NCI-H2196 treated with DMSO at 0.1 percent for 48 hours (cell line): ENCODE measurements at regions not wholly inside any gene's neighbourhood (a gene's known extent, or its start where the extent isn't known, plus 50 kb on each side); places are given as distances from the start of the nearest gene placed in this dataset.
"Not testable (repeated sequence)": the region's sequence is repeated elsewhere in the genome, so short reads cannot be mapped to it uniquely, and the experiment has no call there.

Experiments
- DNase-seq: peaks from one replicate; lab custom pipeline; 2025; ENCODE audit not compliant: unreplicated experiment; lab: John Stamatoyannopoulos, UW

DNA sequence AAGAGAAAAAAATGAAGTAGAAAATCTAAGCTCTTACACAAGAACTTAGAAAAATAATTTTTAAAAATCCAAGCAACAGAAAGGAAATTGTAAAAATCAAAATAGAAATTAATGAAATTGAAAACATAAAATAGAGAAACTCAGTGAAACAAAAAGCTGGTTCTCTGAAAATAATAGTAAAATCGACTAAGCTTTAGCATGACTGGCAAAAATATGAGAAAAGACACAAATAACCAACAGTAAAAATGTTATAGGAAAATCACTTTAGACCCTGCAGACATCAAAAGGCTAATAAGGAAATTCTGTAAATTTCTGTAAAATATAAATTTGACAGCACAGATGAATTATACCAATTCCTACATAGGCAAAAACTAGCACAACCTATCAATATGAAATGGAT is 768.9 kb upstream of the LRRTM1 start:
- DNase-seq, result no peak

DNA sequence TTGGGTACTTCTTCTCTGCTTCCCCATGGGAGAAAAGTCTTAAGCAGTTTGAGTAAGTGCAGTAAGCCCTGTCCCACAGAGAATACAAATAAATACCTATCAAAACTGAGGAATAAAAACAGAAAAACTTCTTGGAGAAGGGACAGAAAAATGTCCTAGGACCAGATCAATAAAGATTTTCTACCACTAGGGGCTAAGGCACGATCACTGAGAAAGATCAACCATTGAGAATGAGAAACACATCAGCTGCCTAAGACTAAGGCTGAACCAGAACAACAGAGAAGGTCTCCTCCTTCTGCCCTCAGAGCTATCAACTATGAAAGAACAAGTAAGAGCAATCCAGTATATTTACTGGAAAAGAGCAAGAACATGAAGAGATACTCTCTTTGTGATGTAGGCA is 763.6 kb upstream of the LRRTM1 start:
- DNase-seq, result no peak

DNA sequence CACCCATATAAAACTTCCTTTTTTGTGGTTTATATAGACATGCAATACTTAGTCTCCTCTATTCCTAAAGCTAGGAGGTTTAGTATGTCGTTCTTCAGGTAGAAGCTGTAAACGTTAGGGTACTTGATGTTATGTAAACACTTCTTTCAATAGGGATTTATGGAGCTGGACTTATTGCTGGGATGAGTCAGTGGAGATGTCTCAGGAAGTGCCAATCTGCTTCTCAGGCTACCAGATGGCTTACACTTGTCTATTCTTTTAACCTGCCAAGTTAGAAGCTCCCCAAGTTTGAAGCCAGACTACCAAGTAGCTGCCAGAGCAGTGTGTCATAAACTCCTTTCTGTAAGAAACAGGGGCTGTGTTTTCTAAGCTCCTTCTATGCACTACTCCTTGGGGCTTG is 756.5 kb upstream of the LRRTM1 start:
- no peak for DNase-seq

DNA sequence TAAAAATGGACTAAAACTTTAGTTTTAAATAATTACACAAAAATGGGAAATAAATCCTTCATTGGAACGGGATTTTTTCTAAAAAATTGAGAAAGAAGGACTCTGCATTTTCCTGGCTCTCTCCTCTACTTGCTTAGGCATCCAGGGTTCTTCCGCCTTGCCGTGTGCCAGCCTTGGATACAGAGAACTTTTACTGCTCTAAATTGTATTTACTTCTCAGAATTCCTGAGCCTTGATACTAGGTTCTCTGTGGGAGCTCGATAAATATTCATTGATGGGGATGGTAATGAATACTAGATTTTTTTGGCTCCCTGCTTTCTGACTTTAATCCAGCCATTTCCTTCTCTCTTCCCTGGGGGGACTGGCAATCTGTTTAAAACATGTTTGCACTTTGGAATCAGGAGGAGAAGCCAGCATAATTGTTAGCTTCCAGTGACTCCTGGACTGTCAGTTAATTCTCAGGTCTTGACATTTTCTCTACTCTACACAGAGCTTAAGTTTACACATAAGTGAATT is 746.1 kb upstream of the LRRTM1 start:
- DNase-seq, result no peak

DNA sequence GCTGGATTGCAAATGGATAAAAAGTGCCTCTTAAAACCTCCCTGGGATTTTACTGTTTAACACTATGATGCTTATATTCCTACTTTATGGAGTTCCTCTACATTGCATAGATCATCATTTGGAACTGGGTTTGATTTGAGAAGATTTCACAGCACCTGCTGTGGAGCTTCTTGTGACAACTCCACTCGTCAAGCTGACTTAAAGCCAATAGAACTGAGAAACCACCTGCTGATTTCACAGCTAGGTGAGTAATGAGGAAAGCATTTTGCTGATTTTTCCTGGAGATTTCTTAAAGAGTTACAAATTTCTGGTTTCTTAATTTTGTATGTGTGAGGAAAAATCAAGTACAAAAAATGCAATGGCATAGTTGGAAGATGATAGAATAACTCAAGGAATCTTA is 739.1 kb upstream of the LRRTM1 start:
- no peak for DNase-seq

DNA sequence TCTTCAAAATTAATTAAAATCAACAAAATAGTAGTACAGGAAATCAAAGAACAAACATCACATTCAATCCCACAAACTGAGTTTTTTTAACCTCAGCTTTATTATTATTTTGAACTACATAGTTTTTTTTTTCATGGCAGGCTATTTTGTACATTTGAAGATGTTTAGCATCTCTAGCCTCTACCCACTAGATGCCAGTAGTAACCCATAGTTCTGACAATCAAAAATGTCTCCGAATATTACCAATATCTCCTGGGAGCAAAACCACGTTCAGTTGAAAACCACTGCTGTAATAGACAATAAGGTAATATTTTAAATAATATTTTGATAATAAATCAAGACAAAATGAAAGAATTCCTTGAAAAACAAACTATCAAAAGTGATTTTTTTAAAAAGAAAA is 702.6 kb upstream of the LRRTM1 start:
- no peak for DNase-seq

DNA sequence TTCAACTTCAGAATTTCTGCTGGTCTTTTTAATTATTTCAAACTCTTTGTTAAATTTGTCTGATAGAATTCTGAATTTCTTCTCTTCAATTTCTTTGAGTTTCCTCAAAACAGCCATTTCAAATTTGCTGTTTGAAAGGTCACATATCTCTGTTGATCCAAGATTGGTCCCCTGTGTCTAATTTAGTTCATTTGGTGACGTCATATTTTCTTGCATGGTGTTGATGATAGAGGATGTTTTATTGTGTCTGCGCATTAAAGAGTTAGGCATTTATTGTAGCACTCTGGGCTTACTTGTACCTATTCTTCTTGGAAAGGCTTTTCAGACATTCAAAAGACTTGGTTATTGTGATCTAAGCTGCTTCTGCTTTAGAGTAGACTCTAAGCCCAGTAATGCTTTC is 698.4 kb upstream of the LRRTM1 start:
- no peak for DNase-seq

DNA sequence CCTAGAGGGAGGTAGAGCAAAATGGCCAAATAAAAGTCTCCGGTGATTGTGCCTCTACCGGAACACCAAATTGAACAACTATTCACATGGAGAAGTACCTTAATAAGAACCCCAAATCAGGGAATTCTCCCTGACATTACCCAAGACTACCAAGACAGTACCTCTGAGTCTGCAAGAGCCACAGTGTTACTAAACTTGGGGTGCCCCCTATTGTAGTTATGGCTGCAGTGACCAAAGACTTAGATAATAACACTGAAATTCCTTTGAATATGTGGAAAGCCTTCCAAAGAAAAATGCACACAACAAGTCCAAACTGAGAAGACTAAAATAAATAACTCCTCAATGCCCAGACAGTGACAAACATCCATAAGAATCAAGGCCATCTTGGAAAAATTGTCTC is 682.9 kb upstream of the LRRTM1 start:
- DNase-seq, result no peak

DNA sequence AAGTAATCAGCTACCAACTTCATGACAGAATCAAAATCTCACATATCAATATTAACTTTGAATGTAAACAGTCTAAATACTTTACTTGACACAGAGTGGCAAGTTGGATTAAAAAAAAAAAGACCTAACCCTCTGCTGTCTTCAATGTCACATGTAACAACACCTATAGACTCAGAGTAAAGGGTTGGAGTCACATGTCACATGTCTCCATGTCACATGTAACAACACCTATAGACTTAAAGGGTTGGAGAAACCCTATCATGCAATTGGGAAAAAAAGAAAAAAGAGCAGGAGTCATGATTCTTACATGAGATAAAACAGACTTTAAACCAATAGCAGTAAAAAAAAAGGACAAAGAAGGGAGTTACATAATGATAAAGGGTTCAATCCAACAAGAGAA is 665.3 kb upstream of the LRRTM1 start:
- DNase-seq, result no peak

DNA sequence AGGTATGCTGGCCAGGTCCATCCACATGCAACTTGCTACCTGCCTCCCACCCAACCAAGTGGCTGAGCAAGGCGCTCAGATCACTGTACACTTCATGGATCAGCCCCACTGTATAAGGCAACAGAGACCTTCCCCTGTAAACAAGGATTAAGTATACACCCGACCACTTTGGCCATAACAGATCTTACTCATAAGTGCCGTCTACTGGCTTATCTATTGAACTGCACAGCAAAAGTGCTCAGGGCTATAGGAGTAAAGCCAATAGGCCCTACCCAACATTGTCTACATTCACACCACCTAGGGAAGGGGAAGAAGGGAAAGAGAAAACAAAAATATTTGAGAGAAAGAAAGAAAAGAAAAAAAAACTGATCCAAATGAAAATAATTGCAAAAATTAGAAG is 663.9 kb upstream of the LRRTM1 start:
- DNase-seq, result no peak

DNA sequence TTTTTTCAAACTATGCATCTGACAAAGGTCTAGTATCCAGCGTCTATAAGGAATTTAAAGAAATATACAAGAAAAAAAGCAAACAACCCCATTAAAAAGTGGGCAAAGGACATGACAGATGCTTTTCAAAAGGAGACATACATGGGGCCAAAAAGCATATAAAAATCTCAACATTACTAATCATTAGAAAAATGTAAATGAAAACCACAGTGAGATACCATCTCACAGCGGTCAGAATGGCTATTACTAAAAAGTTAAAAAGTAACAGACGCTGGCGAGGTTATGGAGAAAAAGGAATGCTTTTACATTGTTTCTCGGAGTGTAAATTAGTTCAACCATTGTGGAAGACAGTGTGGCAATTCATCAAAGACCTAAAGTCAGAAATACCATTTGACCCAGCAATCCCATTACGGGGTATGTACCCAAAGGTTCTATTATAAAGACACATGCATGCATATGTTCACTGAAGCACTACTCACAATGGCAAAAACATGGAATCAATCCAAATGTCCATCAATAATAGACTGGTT is 643.1 kb upstream of the LRRTM1 start:
- DNase-seq, result no peak

DNA sequence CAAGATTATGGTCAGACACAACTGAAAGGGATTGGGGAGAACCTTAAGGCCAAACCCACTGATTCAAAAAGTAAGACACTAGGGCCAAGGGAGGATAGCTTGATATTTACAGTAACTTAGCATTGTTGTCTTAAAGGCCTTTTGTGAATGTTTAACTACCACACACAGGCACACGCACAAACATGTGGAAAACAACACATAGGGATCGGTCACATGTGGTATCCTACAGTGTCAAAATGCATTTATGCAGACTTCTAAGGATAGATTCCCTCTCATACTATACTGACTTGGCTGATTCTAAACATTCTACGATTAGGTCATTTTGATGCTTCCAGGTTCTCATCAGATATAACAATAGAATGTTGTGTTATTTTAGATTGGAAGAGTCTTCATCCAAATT is 638.9 kb upstream of the LRRTM1 start:
- no peak for DNase-seq

DNA sequence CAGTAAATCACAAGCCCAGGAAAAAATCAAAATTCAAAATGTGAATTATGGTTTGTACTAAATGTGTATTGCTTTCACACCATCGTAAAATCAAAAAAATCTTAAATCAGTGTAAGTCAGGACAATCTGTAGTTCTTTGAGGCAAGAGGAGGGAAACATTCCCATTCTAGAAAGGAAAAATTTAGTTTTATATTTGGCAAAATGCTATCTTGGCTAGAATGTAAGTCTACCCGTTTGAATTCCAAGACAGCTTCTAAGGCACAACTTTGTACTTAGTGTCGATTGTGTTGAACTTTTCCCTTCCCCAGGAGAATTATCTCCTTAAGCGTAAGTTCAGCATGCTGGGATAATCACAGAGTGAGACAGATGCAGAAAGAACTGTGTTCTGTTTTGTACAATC is 638.2 kb upstream of the LRRTM1 start:
- no peak for DNase-seq

DNA sequence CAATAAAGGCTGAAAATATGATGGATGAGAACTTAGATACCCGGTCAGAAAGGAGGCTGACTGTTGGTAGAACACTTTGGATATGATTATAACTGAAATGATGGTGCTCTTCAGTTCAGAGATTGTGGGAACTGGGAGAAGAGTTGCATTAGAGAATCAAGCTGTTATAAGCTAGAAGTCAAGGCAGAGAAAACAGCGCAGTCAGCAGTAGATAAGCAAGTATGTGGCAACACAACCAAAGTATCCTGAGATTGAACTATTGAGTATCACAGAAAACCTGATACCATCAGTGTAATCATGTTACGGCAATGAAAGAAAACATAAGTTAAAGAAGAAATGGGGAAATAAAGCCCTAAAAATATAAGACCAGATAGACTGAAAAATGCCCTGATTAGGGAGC is 633.9 kb upstream of the LRRTM1 start:
- no peak for DNase-seq

DNA sequence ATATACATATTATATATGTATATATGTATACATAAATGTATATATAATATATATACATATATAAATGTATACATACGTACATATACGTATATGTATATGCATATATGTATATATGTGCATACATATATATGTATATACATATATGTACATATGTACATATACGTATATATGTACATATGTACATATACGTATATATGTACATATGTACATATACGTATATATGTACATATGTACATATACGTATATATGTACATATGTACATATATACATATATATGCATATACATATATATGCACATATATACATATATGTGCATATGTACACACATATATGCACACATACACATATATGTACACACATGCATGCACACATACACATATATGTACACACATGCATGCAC is 627.3 kb upstream of the LRRTM1 start:
- not testable (repeated sequence) for DNase-seq

DNA sequence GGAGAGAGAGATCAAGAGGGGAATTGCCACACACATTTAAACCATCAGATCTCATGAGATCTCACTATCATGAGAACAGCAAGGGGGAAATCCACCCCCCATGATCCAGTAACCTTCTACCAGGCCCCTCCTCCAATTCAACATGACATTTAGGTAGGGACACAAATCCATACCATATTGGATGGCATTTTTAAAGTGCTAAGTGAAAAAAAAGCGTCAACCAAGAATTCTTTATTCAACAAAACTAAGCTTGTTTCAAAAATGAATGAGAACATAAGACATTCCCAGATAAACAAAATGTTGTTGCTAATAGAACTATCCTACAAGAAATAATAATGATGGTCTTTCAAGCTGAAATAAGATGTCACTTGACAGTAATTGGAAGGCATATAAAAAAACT is 626.2 kb upstream of the LRRTM1 start:
- no peak for DNase-seq

DNA sequence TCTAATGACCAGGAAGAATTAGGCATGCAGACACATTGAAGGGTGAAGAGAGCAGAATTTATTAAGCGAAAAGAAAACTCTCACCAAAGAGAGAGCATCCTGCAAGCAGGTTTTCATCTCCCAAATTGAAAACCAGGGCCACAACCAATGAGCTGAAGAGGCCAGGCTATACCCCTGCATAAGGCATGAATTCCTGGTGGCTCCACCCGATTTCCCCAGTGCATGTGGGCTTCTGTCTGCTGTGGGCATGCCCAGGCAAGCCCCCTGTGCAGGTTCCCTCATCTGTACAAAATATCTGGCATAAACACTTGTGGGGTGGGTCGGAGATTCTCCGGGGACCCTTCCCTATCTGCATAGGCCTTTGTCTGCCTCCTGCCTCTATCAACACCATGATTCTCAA is 621.6 kb upstream of the LRRTM1 start:
- no peak for DNase-seq

DNA sequence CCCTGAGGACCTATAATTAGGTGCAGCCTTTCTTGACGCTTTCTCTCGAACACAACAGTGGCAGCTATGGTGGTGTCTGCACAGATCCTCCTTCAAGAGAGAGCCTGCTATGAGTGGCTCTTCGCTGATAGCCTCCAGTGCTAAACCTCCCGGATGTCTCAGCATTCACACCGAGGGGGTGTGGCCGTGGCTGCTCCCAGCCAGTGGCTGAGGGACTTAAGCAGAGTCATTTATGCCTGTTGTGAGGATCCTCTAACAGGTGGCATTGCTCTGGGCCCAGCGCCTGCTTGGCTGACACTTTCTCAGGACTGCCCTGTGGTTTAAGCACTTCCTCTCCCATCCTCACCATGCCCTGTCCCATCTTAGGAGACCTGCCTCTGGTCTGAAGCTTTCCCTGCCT is 592.0 kb upstream of the LRRTM1 start:
- no peak for DNase-seq

DNA sequence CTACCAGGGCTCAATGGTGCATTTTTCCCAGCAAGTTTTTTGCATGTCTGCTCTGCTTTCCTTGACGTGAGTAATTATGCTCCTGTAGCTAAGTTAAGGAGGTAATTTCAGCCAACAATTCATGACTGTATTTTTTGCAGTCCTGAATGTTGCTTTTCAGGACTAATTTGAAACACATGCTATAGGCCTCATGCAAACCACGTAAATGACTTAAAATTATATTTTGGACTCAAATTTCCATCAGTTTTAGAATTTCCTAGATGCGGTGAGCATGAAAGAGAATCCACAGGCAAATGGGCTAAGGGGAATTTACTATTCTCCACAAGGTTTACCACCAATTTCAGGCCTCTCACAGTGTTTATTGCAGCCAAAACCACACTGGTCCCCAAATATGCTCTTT is 589.9 kb upstream of the LRRTM1 start:
- DNase-seq, result no peak

DNA sequence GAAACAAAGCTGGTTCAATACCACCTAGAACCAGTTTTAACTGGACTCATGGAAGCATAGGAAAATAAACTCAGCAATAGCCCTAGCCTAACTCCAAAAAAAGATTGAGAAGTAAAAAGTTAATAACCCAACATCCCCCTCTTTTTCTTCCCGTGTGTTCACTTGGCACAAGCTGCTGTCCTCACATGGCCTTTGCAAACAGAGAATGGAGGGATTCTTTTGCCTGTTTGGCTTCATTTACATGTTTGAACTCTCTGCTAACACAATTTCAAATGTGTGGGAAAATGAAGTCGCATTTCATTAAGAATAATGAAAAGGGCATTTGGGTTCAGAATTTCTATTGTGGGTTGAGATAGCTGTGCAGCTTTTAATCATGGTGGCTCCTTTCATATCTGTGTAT is 589.2 kb upstream of the LRRTM1 start:
- no peak for DNase-seq

DNA sequence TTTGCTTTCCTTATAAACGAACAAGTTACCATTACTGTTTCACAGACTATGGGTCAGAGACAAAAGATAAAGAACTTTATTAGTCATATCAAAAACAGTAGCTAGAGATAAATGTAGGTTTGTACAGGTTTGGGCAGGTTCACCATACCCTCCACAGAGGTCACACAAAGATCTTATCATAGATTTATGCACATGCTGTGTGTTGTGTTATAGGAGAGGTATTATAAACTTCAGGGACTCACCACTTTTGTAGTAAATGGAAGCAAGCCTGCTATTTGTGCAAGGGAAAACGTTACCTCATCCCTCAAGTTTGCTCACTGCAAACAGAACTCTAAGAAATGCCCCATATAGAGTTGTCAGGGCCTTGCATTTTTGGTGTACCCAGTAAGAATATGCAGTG is 584.5 kb upstream of the LRRTM1 start:
- DNase-seq, result no peak

DNA sequence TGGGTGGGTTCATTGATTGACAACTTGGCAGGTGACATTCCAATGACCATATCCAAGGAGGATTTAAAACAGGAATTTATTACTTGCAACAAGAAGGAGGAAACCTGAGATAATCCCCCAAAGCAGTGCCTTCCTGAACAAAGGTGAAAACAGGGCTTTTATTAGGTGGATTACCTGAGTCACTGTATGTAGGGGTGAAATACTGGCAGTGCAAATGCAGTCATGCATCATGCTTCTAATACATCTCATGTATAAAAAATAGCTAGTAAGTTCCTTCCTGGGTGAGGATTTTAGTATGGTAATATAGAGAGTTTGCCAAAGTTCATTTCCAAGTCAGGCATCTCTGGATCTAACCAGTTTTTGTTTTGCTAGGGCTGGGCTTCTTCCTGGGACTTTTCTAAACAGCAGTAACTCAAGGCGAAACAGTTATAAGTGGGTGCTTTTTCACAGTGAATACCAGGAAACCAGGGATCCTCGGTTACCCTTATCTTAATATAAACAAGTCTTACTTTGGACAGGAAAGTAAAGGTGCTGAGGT is 583.4 kb upstream of the LRRTM1 start:
- DNase-seq, result no peak

DNA sequence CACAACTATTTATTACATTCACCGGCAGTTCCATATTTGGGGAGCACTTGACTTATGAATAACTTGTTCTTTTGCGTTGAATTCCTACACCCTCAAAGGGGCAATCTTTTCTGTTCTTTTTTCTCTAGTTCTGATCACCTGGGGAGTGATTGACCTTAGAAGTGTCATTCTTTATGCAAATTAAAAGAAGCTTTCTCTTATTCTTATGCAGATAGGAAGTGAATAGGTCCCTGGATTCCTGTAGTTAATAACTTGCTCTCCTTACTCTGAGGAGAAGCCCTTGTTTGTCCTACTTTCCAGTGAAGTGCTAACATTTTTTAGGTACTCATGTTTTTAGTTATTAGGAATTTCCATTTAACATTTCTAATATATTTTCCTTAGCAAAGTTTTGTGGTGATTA is 569.8 kb upstream of the LRRTM1 start:
- no peak for DNase-seq
